Renal pelvis (tissue), 1 donor: ENCODE measurements at regions not wholly inside any gene's neighbourhood (a gene's known extent, or its start where the extent isn't known, plus 50 kb on each side); places are given as distances from the start of the nearest gene placed in this dataset.
A peak's percentile ranks its signal among the peaks of the same experiment; 100 is the strongest.
"Not testable (repeated sequence)": the region's sequence is repeated elsewhere in the genome, so short reads cannot be mapped to it uniquely, and the experiment has no call there.

Source experiments
- DNase-seq: peaks from one replicate; pipeline ENCODE4 v3.0.0-alpha.2; 2013

DNA sequence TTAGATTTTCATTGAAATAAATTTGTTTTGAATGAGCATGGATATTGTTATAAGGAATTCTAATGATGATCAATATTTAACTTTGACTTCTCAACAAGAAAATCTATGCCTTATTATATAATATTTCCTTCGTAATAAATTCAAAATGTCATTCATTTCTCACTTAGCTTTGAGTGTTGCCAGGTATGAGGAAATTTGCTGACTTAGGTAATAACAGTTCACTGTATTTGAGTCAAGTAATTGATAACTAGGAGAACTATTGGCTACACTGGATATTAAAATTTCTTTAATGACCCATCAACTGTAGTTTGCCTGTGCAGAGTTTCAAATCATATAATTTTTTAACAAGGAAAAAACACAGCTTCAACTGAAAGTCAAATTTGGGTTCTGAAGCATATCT is 746.6 kb downstream of the SLITRK5 start:
- no peak for DNase-seq

DNA sequence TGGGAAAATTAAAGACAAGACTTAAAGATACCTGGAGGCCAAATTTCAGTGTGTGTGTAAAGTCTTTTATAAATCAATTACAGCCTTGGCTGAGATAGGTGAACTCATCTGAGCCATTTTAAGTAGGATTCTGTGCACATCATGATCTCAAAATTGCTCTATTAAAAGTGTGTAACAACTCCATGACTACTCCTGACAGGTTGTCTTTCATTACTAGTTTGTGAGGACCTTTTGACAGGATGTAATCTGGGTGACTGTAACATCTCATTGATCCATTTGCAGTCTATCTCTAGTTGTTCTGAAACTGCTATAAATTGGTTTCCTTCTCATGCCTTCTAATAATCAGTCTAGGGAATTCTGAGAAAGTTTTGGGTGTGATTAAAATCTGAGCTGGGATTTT is 753.3 kb downstream of the SLITRK5 start:
- no peak for DNase-seq

GRCh38 chr13:88426661-88427060 is 755.5 kb downstream of the SLITRK5 start:
- DNase-seq, result no peak

- DNase-seq, result no peak
Measured at GRCh38 chr13:88429862-88430261, 758.7 kb downstream of the SLITRK5 start.

- DNase-seq, result no peak
Measured at GRCh38 chr13:88434953-88435352, 763.8 kb downstream of the SLITRK5 start.

- DNase-seq, result no peak
Measured at GRCh38 chr13:88436974-88437373, 765.8 kb downstream of the SLITRK5 start.

GRCh38 chr13:88450515-88450914 is 779.3 kb downstream of the SLITRK5 start:
- DNase-seq, result no peak

DNA sequence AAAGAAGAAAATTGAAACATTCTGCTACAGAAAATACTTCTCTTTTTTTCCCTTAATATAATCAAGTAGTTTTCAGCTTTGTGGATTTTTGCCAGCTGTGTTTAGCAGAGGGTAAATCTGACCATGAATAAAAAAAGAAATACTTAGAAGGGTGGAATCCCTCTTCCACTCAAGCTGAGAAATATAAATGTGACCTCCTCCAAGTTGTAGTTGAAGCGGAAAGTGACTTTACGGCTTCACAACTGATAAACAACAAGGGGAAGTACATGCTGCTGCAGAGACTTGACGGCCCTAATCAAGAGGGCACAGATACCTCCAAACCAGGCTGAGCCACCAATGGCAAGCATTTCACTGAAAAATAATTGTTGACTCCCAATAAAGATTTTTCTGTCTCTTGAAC is 785.0 kb downstream of the SLITRK5 start:
- DNase-seq, result no peak

GRCh38 chr13:88459331-88459730 is 788.2 kb downstream of the SLITRK5 start:
- no peak for DNase-seq

- no peak for DNase-seq
Measured at GRCh38 chr13:88461272-88462009, 790.3 kb downstream of the SLITRK5 start.

DNA sequence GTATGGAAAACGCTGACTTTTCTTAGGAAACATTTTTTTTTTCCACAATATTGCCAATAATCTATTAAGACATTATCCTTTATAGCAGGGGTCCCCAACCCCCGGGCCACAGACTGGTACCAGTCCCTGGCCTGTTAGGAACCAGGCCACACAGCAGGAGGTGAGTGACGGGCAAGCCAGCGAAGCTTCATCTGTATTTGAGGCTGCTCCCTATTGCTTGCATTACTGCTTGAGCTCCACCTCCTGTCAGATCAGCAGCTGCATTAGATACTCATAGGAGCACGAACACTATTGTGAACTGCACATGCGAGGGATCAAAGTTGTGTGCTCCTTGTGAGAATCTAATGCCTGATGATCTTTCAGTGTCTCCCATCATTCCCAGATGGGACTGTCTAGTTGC is 793.7 kb downstream of the SLITRK5 start:
- DNase-seq, result no peak

GRCh38 chr13:88472316-88472715 is 801.1 kb downstream of the SLITRK5 start:
- no peak for DNase-seq

GRCh38 chr13:88483202-88483601 is 812.0 kb downstream of the SLITRK5 start:
- DNase-seq, result no peak

DNA sequence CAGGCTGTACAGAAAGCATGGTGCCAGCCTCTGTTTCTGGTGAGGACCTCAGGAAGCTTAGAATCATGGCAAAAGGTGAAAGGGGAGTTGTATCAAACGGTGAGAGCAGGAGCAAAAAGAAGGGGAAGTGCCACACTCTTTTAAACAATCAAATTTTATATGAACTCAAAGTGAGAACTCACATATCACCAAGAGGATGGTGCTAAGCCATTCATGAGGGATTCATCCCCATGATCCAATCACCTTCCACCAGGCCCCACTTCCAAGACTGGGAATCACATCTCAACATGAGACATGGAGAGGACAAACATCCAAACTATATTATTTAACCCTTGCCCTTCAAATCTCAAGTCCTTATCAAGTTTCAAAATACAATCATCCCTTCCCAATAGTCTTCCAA is 836.7 kb downstream of the SLITRK5 start:
- DNase-seq, result no peak

GRCh38 chr13:88512993-88513392 is 841.8 kb downstream of the SLITRK5 start:
- not testable (repeated sequence) for DNase-seq

DNA sequence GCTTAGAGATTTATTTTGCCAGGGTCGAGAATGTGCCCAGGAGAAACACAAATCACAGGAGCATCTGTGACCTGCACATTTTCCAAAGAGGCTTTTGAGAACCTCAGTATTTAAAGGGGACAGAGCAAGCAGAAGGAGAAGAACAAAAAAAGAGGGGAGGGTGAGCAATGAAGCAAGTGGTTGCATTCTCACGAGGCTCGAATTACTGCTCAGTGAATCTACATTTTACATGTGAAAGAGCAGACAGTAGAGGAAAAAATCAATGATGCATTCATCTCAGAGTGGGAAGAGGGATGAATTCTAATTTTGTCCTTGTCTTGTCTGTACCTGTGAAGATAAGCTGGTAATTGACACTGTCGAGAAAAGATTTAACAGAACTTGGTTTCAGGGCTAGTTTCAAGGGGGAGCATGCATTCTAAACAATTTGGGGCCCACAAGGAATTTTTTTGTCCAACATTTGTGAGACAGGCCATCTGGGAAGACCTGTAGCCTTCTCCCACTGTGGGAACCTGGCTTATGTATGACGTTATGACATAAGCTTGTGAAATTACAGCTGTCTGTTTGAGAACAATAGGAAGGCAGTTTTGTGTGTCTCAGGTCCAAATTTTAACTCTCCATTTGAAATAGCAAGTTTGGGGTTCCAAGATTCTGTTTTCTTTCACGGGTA is 855.1 kb downstream of the SLITRK5 start:
- DNase-seq, result peak; percentile 4

GRCh38 chr13:88526853-88527215 is 855.7 kb downstream of the SLITRK5 start:
- DNase-seq, result no peak

DNA sequence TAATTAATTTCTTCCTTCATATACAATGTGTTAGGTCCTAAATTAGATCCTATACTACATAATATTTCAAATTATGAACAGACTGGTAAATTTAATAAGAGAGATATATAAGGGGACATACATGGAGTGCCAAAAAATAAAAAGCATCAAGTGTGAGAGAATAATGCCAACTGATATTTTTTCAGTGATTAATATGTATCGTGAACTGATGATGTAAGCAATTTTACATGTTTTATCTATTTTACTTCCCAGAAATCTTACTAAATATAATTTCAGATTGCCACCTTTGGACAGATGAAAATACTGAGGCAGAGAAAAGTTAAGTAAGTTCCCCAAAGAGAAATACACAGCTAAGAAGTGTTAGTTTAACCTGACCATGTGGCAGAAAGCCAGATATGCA is 870.8 kb downstream of the SLITRK5 start:
- DNase-seq, result no peak

GRCh38 chr13:88544836-88545235 is 873.7 kb downstream of the SLITRK5 start:
- DNase-seq, result no peak

- DNase-seq, result no peak
Measured at GRCh38 chr13:88552966-88553365, 881.8 kb downstream of the SLITRK5 start.

- no peak for DNase-seq
Measured at GRCh38 chr13:88565566-88565965, 894.4 kb downstream of the SLITRK5 start.

DNA sequence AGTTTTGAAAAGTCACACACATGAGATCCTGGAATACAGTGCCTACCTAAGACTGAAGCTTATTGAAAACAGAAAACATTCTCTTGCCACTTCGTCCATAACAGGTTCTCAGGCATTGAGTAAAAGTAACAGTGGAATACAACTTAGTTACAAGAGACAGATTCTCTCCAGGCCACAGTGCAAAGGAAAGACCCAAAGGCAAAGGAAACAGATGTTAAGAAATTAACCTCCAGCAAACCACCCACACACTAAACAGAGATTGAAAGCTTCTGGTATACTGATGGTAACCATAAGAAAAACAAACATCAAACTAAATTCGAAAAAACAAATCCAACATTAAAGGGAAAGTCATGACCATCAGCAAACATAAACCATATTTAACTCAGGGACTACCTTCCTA is 914.7 kb downstream of the SLITRK5 start:
- DNase-seq, result no peak

DNA sequence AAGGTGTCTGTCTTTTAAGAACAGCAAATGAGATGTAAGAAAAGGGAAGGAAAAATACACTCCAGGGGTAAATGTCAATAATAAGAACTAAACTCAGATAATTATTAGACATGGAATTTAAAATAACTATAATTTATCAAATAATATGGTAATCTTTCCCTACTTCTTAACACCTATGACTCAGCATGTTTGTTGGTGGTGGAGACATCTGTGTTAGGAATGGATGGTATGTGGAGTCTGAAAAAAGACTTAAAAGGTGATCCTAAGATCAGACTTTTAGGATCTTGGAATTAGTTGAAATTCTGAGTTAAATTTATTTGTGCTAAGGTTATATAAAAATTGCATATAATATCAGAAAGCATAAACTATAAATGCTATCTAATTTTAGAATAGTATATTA is 915.1 kb downstream of the SLITRK5 start:
- no peak for DNase-seq

GRCh38 chr13:88590574-88590973 is 919.4 kb downstream of the SLITRK5 start:
- no peak for DNase-seq
